ENCODE measurements at regions not wholly inside any gene's neighbourhood (a gene's known extent, or its start where the extent isn't known, plus 50 kb on each side); places are given as distances from the start of the nearest gene placed in this dataset.

- ATAC-seq = no peak
- TF ChIP-seq CSDC2 (CRISPR knock-in tag; IDR thresholded peaks at IDR 0.05) = no peak
- TF ChIP-seq ZFP3 (CRISPR knock-in tag; IDR thresholded peaks at IDR 0.05) = no peak
- no peak for TF ChIP-seq RARB (CRISPR knock-in tag; IDR thresholded peaks at IDR 0.05)
- no peak for TF ChIP-seq ZNF8 (CRISPR knock-in tag; IDR thresholded peaks at IDR 0.05)
- no peak for TF ChIP-seq ZNF70 (CRISPR knock-in tag; IDR thresholded peaks at IDR 0.05)
- no peak for TF ChIP-seq POU6F1 (CRISPR knock-in tag; IDR thresholded peaks at IDR 0.05; ENCODE audit: borderline replicate concordance, low read depth)
- no peak for TF ChIP-seq ARNTL (CRISPR knock-in tag; IDR thresholded peaks at IDR 0.05; ENCODE audit: borderline replicate concordance, low read depth)
- no peak for TF ChIP-seq CSRNP3 (CRISPR knock-in tag; IDR thresholded peaks at IDR 0.05)
- TF ChIP-seq, protein P1, sequence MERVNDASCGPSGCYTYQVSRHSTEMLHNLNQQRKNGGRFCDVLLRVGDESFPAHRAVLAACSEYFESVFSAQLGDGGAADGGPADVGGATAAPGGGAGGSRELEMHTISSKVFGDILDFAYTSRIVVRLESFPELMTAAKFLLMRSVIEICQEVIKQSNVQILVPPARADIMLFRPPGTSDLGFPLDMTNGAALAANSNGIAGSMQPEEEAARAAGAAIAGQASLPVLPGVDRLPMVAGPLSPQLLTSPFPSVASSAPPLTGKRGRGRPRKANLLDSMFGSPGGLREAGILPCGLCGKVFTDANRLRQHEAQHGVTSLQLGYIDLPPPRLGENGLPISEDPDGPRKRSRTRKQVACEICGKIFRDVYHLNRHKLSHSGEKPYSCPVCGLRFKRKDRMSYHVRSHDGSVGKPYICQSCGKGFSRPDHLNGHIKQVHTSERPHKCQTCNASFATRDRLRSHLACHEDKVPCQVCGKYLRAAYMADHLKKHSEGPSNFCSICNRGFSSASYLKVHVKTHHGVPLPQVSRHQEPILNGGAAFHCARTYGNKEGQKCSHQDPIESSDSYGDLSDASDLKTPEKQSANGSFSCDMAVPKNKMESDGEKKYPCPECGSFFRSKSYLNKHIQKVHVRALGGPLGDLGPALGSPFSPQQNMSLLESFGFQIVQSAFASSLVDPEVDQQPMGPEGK (CRISPR knock-in tag; IDR thresholded peaks at IDR 0.05; ENCODE audit: borderline replicate concordance) = no peak
- no peak for TF ChIP-seq TOX (CRISPR knock-in tag; IDR thresholded peaks at IDR 0.05; ENCODE audit: borderline replicate concordance)
- TF ChIP-seq ESRRG (CRISPR knock-in tag; IDR thresholded peaks at IDR 0.05) = no peak
- no peak for TF ChIP-seq SNAI2 (CRISPR knock-in tag; IDR thresholded peaks at IDR 0.05)
- no peak for TF ChIP-seq GLIS3 (CRISPR knock-in tag; IDR thresholded peaks at IDR 0.05)
- TF ChIP-seq BACH2 (CRISPR knock-in tag; IDR thresholded peaks at IDR 0.05; ENCODE audit: borderline replicate concordance) = no peak
- no peak for TF ChIP-seq TSHZ2 (CRISPR knock-in tag; IDR thresholded peaks at IDR 0.05)
- TF ChIP-seq ZC3H10 (CRISPR knock-in tag; IDR thresholded peaks at IDR 0.05) = no peak
- no peak for TF ChIP-seq ZNF565 (CRISPR knock-in tag; conservative IDR thresholded peaks at IDR 0.05; ENCODE audit: low read depth)
- no peak for TF ChIP-seq TCF4 (CRISPR knock-in tag; IDR thresholded peaks at IDR 0.05; ENCODE audit: borderline replicate concordance)
- TF ChIP-seq, protein P2, sequence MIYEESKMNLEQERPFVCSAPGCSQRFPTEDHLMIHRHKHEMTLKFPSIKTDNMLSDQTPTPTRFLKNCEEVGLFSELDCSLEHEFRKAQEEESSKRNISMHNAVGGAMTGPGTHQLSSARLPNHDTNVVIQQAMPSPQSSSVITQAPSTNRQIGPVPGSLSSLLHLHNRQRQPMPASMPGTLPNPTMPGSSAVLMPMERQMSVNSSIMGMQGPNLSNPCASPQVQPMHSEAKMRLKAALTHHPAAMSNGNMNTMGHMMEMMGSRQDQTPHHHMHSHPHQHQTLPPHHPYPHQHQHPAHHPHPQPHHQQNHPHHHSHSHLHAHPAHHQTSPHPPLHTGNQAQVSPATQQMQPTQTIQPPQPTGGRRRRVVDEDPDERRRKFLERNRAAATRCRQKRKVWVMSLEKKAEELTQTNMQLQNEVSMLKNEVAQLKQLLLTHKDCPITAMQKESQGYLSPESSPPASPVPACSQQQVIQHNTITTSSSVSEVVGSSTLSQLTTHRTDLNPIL (CRISPR knock-in tag; IDR thresholded peaks at IDR 0.05; ENCODE audit: low read depth) = no peak
- no peak for TF ChIP-seq OSR1 (CRISPR knock-in tag; IDR thresholded peaks at IDR 0.05)
Observed at GRCh38 chr22:48652796-48653195, 1174.9 kb downstream of the BRD1 start.

DNA sequence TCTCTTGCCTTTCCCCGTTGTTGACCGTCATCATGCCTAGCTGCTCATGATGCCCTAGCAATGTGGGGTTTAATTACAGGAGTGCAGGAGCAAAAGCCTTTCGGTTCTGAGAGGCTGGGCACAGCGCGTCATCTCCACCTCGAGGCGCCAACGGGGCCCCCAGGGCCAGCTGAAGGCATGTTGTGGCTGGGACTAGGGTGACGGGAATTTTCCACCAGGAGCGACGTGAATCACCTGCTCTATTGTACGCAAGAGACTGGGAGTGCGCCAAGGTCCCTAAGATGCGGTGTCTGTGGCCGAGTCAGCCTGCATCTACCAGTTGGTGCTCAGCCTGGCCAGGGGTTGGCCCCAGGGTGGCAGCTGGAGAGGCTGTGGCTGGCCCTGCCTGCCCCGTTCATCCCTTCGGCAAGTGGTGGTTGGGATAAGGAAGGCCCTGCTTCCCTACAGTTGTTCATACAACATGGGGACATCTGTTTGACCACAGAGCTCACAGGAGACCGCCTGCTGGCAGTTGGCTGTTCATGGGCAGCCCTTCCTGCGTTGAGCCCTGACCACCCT, 1175.6 kb downstream of the BRD1 start:
- no peak for ATAC-seq
- TF ChIP-seq PPARA (CRISPR knock-in tag; IDR thresholded peaks at IDR 0.05; ENCODE audit: borderline replicate concordance) = no peak
- no peak for TF ChIP-seq OSR1 (CRISPR knock-in tag; IDR thresholded peaks at IDR 0.05)
- TF ChIP-seq ISL1 (CRISPR knock-in tag; IDR thresholded peaks at IDR 0.05) = no peak

Measured in SK-N-SH treated with all-trans-retinoic acid at 6 μM for 48 hours (cell line).